ENCODE measurements at regions not wholly inside any gene's neighbourhood (a gene's known extent, or its start where the extent isn't known, plus 50 kb on each side); places are given as distances from the start of the nearest gene placed in this dataset.
"Not testable (repeated sequence)": the region's sequence is repeated elsewhere in the genome, so short reads cannot be mapped to it uniquely, and the experiment has no call there.

DNA sequence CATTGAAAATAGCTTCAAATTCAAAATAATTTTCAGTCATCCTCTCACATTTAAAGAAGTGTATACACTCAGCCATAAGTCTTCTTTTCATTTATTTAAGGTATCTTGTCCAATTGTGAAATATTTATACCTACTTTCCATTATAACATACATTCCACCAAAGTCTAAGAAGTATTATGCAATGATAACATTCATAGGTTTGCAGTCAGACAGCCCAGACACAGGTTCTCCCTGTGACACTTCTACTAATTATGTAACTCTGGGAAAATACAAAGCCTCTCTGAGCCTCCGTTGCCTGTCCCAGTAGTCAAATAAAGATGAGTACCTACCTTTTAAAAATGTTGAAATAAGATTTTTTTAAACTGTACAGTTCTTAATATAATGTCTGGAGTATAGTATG, 320.9 kb upstream of the RPS23 start:
- H3K27ac Mint-ChIP-seq, result no peak overlapping the region
- DNase-seq, result no peak
- H3K4me1 Mint-ChIP-seq (ENCODE audit: low read depth), result no peaks in the 10 kb centered on the region
- H3K9me3 Mint-ChIP-seq, result no peaks in the 10 kb centered on the region
- peaks cover 11% of the 10 kb centered on the region for H3K27me3 Mint-ChIP-seq
- no peaks in the 10 kb centered on the region for H3K36me3 Mint-ChIP-seq (ENCODE audit: low read depth)
- no peak overlapping the region for H3K4me3 Mint-ChIP-seq

DNA sequence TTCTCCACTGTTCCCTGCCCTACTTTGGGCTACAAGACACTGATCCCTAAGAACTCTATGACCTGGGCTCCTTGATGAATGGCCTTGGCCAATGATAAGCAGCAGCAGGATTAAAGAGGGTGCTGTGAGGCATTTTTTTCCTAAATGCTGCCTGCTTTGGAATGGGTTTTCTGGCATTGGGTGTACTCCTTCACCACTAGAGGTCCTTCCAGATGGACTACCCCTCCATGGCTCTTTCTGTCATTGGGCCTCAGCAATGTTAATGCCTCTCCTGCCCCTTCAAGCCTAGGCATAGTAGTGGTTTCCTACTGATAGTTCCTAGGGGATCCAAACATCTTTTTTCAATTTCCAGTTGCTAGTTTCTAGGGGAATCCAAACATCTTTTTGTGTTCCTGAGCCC, 319.3 kb upstream of the RPS23 start:
- H3K4me1 Mint-ChIP-seq (ENCODE audit: low read depth), result no peaks in the 10 kb centered on the region
- H3K9me3 Mint-ChIP-seq, result no peaks in the 10 kb centered on the region
- no peak overlapping the region for H3K27ac Mint-ChIP-seq
- no peak for DNase-seq
- H3K27me3 Mint-ChIP-seq, result peaks cover 14% of the 10 kb centered on the region
- no peak overlapping the region for H3K4me3 Mint-ChIP-seq
- no peaks in the 10 kb centered on the region for H3K36me3 Mint-ChIP-seq (ENCODE audit: low read depth)

DNA sequence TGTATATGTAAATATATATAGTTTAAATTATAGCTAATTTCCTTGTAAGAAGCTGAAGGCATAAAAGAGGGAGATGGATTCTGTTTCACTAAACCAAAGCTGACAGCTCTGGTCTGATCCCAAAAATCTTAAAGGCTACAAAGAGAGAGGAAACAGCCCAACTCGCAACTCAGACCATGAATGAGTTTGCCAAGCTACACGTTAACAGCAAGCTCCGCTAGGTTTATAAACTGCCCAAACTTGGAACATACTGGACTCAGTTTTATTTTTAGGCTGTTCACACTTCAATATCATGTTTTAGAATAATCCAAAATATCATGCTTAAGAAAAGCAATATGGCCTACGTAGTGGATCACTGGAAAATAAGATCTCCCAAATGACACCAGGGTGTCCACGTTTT, 318.3 kb upstream of the RPS23 start:
- no peak overlapping the region for H3K4me3 Mint-ChIP-seq
- no peaks in the 10 kb centered on the region for H3K9me3 Mint-ChIP-seq
- H3K27me3 Mint-ChIP-seq, result peaks cover 16% of the 10 kb centered on the region
- no peaks in the 10 kb centered on the region for H3K4me1 Mint-ChIP-seq (ENCODE audit: low read depth)
- no peaks in the 10 kb centered on the region for H3K36me3 Mint-ChIP-seq (ENCODE audit: low read depth)
- no peak for DNase-seq
- no peak overlapping the region for H3K27ac Mint-ChIP-seq

DNA sequence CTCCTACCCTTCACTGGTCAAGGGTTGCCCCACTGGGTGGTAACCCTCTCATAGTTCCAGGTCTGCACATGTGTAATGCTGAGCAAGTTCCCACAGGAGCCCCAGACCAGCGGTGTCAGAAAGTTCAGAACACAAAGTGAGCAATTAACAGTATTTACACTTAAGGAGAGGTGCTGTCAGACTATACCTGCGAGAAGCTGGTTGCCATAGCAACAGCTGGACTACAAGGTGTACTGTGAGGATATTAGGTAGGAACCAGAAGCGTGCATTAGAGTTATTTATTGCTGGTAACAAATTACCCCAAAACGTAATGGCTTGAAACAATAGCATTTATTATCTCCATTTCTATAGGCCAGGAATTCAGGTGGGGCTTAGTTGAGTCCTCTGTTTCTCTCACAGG, 317.0 kb upstream of the RPS23 start:
- H3K4me1 Mint-ChIP-seq (ENCODE audit: low read depth), result no peaks in the 10 kb centered on the region
- DNase-seq, result no peak
- H3K27ac Mint-ChIP-seq, result no peak overlapping the region
- H3K36me3 Mint-ChIP-seq (ENCODE audit: low read depth), result no peaks in the 10 kb centered on the region
- no peak overlapping the region for H3K4me3 Mint-ChIP-seq
- H3K27me3 Mint-ChIP-seq, result peaks cover 22% of the 10 kb centered on the region
- H3K9me3 Mint-ChIP-seq, result peaks cover 5% of the 10 kb centered on the region

DNA sequence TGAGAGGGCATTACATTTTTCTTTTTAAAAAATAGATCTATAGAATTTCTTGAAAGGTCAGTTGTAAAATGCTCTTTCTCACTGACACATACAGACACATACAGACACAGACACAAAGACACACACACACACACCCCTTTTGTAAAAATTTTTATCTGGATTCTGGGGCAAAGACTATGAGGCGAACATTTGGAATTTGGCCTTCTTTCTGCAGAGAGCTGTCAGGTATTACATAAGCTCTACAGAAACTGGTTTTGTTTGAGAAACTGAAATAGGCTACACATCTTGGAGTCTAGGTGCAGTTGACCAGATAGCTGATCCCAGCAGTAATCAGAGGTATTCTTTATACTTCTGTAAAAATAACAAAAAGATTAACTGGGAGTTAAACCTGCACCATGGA, 315.9 kb upstream of the RPS23 start:
- Mint-ChIP-seq H3K4me3 (no peak overlapping the region), H3K27ac (no peak overlapping the region), H3K9me3 (peaks cover 7% of the 10 kb centered on the region), H3K4me1 (ENCODE audit: low read depth) (no peaks in the 10 kb centered on the region), H3K36me3 (ENCODE audit: low read depth) (no peaks in the 10 kb centered on the region), H3K27me3 (peaks cover 22% of the 10 kb centered on the region)
- DNase-seq, result no peak

DNA sequence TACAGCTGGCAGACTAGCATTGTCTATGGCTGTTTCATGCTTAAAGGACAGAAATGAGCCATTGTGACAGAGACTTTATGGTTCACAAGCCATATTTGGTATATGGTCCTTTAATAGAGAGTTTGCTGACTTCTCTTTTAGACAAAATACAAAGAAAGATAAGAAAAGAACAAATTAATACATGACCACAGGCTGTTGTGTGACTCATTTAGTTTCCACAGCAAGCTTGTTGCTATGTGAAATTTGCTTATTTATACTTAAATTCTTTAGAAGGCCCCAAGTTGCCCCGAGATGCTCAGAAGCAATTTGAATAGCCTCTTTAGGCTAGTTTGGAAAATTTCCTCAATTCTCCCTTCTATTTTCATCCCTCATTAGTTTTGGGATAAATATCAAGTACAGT, 315.3 kb upstream of the RPS23 start:
- Mint-ChIP-seq H3K4me3 (no peak overlapping the region), H3K36me3 (ENCODE audit: low read depth) (no peaks in the 10 kb centered on the region), H3K4me1 (ENCODE audit: low read depth) (no peaks in the 10 kb centered on the region), H3K27ac (no peak overlapping the region), H3K9me3 (peaks cover 7% of the 10 kb centered on the region), H3K27me3 (peaks cover 22% of the 10 kb centered on the region)
- DNase-seq, result no peak

DNA sequence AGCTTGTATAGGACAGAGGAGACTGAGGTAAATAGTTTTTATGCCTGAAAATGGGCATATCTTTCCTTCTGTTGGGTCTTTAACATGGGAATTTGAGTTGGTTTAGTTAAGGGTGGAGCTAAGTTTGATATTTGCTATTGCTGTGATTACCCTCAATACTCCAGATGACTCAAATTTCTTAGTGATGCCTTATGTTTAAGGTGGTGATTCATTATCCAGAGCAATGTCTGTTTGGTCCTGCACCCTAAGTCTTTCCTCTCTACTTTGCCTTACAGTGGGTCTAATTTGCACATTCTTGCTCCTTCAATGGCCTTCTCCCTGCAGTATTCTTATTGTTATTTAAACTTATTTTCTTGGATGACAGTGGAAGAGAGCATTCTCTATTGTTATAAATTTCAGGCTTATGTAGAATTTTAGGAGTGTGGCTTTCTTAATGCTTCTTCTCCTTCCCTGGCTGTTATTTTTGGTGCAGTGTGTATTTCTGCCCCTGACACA, 312.9 kb upstream of the RPS23 start:
- Mint-ChIP-seq H3K27ac (no peak overlapping the region), H3K4me3 (no peak overlapping the region), H3K27me3 (peaks cover 25% of the 10 kb centered on the region), H3K4me1 (ENCODE audit: low read depth) (no peaks in the 10 kb centered on the region), H3K9me3 (peaks cover 7% of the 10 kb centered on the region), H3K36me3 (ENCODE audit: low read depth) (no peaks in the 10 kb centered on the region)
- no peak for DNase-seq

DNA sequence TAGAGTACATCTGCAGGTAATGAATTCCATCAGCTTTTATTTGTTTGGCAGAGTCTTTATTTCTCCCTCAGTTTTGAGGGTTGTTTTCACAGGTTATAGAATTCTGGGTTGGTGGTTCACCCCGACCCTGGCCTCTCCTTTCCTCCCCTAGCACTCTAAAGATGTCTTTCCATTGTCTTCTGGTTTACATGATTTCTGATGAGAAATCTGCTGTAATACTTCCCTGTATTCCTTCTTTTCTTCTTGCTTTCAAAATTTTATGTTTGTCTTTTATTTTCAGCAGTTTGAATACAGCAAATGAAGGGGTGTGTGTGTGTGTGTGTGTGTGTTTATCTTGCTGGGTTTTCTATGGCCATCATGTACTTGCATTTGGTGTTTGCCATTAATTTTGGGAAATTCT, 312.0 kb upstream of the RPS23 start:
- no peak for DNase-seq
- Mint-ChIP-seq H3K9me3 (peaks cover 7% of the 10 kb centered on the region), H3K36me3 (ENCODE audit: low read depth) (no peaks in the 10 kb centered on the region), H3K27me3 (peaks cover 20% of the 10 kb centered on the region), H3K4me3 (no peak overlapping the region), H3K4me1 (ENCODE audit: low read depth) (no peaks in the 10 kb centered on the region), H3K27ac (no peak overlapping the region)

DNA sequence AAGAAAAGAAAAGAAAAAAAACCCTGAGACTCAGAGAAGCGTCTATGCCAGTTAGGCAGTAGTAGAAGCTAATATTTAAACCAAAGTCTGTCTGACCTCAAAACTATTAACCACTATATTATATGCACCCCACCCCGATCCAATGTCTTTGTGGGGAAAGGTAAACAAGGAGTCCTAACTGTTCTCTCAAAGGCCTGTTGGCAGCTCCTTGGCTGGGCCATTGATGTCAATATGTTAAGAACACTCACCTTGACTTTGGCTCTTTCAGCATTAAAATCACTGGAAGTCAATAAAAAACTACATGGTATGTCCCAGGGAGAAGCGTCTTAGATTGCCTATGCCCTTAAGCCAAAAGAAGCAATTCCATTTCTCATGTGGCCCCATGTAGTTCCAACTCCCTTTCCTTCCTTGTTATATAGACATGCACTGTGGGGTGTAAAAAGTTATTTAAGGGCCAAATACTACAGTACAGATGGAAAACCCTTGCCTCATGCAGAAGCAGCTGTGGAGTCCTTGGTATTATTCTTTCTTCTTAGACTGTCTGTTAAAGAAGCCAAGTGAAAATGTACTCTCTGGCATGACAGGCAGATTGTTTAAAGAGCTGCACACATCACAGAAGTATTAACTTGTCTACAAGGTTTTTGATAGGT, 308.6 kb upstream of the RPS23 start:
- Mint-ChIP-seq H3K9me3 (peaks cover 20% of the 10 kb centered on the region), H3K27ac (no peak overlapping the region), H3K4me1 (ENCODE audit: low read depth) (no peaks in the 10 kb centered on the region), H3K27me3 (peaks cover 20% of the 10 kb centered on the region), H3K36me3 (ENCODE audit: low read depth) (no peaks in the 10 kb centered on the region), H3K4me3 (no peak overlapping the region)
- no peak for DNase-seq

DNA sequence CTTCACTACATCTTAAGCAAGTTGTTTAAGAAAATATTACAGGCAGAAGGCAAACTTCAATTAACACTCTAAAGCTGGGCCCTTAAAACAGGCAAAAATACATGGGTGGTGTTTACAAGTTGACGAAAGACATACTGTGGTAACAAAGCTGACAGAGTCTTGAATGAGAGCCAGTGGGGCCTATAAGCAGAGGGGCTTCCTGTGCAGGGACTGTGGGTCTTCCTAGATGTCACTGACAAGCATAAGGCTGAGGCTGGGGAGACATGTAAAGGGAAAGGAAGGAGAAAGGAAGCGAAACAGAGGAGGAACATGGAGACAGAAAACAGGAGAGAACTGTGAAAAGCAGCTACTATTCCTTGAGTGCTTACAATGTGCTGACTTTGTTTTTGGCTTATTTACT, 308.0 kb upstream of the RPS23 start:
- Mint-ChIP-seq H3K4me1 (ENCODE audit: low read depth) (no peaks in the 10 kb centered on the region), H3K27me3 (peaks cover 14% of the 10 kb centered on the region), H3K27ac (no peak overlapping the region), H3K4me3 (no peak overlapping the region), H3K36me3 (ENCODE audit: low read depth) (no peaks in the 10 kb centered on the region), H3K9me3 (peaks cover 20% of the 10 kb centered on the region)
- no peak for DNase-seq

DNA sequence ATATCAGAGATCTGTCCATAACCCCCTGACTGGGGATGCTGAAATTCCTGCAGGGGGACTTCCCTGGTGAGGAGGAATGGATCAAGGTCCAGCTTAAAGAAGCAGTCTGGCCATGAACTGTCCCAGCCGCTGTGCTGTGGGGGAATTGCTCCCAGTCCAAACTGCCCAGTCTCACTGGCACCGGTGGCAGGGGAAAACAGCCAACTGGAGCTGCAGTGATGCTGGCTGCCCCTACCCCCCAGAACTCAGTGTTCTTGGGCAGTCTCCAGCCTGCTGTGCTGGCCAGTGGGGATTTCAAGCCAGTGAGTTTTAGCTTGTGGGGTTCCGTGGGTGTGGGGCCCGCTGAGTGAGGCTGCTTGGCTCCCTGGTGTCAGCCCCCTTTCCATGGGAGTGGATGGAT, 306.5 kb upstream of the RPS23 start:
- Mint-ChIP-seq H3K27me3 (peaks cover 11% of the 10 kb centered on the region), H3K27ac (no peak overlapping the region), H3K36me3 (ENCODE audit: low read depth) (no peaks in the 10 kb centered on the region), H3K9me3 (peaks cover 13% of the 10 kb centered on the region), H3K4me1 (ENCODE audit: low read depth) (no peaks in the 10 kb centered on the region), H3K4me3 (no peak overlapping the region)
- no peak for DNase-seq

DNA sequence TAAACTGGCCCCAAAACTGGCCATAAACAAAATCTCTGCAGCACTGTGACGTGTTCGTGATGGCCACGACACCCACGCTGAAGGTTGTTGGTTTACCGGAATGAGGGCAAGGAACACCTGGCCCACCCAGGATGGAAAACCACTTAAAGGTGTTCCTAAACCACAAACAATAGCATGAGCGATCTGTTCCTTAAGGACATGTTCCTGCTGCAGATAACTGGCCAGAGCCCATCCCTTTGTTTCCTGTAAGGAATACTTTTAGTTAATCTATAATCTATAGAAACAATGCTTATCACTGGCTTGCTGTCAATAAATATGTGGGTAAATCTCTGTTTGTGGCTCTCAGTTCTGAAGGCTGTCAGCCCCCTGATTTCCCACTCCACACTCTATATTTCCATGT, 305.2 kb upstream of the RPS23 start:
- not testable (repeated sequence) for H3K4me3 Mint-ChIP-seq; H3K4me1 Mint-ChIP-seq (ENCODE audit: low read depth); H3K27ac Mint-ChIP-seq; H3K36me3 Mint-ChIP-seq (ENCODE audit: low read depth); DNase-seq
- H3K27me3 Mint-ChIP-seq, result peaks cover 11% of the 10 kb centered on the region
- H3K9me3 Mint-ChIP-seq, result peaks cover 13% of the 10 kb centered on the region

DNA sequence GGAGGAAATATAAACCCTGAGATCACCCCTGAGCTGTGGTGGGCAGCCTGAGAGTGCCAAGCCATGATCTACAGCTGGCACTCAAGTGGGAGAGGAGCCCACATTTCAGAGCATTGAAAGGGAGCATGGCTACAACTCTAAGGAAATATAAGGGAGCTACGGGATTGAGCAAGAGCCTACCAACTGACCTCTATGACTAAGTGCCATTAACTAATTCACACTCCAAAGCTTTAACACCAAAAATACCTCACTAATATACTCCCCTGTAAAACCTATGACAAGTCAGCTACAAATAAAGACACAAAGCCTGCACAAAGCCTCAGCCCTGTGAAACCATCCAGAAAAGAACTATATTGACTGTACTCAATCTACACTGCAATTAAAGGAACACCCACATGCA, 286.8 kb upstream of the RPS23 start:
- Mint-ChIP-seq H3K4me1 (ENCODE audit: low read depth) (no peaks in the 10 kb centered on the region), H3K36me3 (ENCODE audit: low read depth) (no peaks in the 10 kb centered on the region), H3K4me3 (no peak overlapping the region), H3K27me3 (peaks cover 18% of the 10 kb centered on the region), H3K27ac (no peak overlapping the region), H3K9me3 (no peaks in the 10 kb centered on the region)
- no peak for DNase-seq

DNA sequence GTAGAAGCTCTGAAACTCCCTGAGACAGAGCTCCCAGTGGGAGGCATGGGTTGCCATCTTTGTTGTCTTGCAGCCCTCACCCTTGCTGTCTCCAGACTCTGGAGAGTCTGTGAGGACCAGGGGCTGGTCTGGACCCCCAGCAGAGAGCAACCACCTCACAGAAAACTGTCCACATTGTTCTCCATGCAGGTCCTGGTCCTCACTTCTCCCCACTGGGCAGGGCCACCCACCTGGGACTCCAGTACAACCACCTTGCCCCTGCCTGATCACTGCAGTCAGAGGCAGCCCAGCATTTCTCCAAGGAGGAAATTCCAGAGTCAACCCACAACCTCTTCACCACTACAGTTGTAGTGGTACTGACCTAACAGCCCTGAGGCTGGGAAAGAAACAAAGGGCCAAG, 285.6 kb upstream of the RPS23 start:
- Mint-ChIP-seq H3K27me3 (peaks cover 18% of the 10 kb centered on the region), H3K4me1 (ENCODE audit: low read depth) (no peaks in the 10 kb centered on the region), H3K36me3 (ENCODE audit: low read depth) (no peaks in the 10 kb centered on the region), H3K9me3 (no peaks in the 10 kb centered on the region), H3K4me3 (no peak overlapping the region), H3K27ac (no peak overlapping the region)
- no peak for DNase-seq

DNA sequence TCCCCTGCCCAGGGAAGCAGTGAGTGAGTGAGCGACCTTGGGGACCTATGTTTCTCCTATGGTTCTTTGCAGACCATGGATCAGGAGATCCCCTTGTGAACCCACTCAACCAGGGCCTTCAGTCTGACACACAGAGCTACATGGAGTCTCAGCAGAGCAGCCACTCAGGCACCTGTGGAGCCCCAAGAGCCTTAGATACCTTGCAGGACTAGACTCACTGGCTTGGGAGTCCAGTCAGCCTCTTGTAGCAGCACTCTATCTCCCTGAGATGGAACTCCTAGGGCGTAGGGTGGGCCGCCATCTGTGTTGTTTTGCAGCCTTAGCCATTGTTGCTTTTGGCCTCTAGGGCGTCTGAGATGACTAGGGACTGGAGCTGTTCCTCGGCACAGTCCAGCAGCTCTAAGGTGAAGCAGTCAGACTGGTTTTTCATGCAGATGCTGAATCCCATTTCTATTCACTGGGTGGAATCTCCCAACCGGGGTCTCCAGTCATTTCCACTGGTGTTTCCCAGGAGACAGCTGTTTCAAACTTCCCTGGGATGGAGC, 284.6 kb upstream of the RPS23 start:
- H3K27me3 Mint-ChIP-seq, result peaks cover 20% of the 10 kb centered on the region

DNA sequence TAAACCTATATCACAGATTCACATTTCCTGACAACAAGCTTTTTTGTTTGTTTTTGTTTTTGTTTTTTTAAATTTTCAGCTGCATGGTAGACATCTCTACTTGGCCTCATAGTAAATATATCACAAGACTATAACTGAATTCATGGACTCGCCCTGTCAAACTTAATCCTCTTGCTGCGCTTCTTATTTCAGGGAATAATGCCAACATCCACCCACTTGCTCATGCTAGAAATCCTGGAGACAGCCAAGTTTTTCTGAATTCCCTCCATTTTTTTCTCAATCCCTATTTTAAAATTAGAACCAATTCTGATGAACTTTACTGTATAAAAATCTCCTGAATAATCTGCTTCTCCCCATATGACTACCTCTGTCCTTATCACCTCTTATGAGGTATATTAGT, 283.6 kb upstream of the RPS23 start:
- Mint-ChIP-seq H3K4me3 (no peak overlapping the region), H3K9me3 (peaks cover 6% of the 10 kb centered on the region), H3K27me3 (peaks cover 20% of the 10 kb centered on the region), H3K4me1 (ENCODE audit: low read depth) (no peaks in the 10 kb centered on the region), H3K27ac (no peak overlapping the region), H3K36me3 (ENCODE audit: low read depth) (no peaks in the 10 kb centered on the region)
- no peak for DNase-seq

More for the DNA sequence above, 284.6 kb upstream of the RPS23 start:
- Mint-ChIP-seq H3K36me3 (ENCODE audit: low read depth) (no peaks in the 10 kb centered on the region), H3K4me1 (ENCODE audit: low read depth) (no peaks in the 10 kb centered on the region), H3K9me3 (peaks cover 4% of the 10 kb centered on the region), H3K27ac (no peak overlapping the region), H3K4me3 (no peak overlapping the region)
- DNase-seq, result no peak
